HepG2 (cell line): ENCODE measurements at regions not wholly inside any gene's neighbourhood (a gene's known extent, or its start where the extent isn't known, plus 50 kb on each side); places are given as distances from the start of the nearest gene placed in this dataset.

Experiments used
- ATAC-seq: fragments of 200-7000 bp; cut with Tn5 transposase; 3 replicates; pipeline ENCODE4 v1.9.1; 2020; ENCODE audit warnings: mild to moderate bottlenecking, moderate library complexity
- BruUV-seq: library from RNA; stranded (reverse); fragments of 400-500 nt; replicated peaks from 2 replicates; lab custom pipeline; 2021; lab: Mats Ljungman, UMichigan
- CTCF ChIA-PET: fragments of 300-600 bp; formaldehyde crosslinking; extraction: SDS; loops from one replicate; lab custom pipeline; 2021; ENCODE audit warnings: low total read pairs, inconsistent platforms, low intra/inter-chr PET ratio; lab: Yijun Ruan, JAX
- POLR2A ChIA-PET: fragments of 350-600 bp; sonication (Branson Sonifier 250); formaldehyde crosslinking; loops from one replicate; lab custom pipeline; 2020; ENCODE audit warnings: antibody characterized with exemption, inconsistent platforms; lab: Yijun Ruan, JAX
- DNase-seq: peaks from one replicate; pipeline ENCODE4 v3.0.0-alpha.2; 2015; ENCODE audit warnings: low spot score
- FAIRE-seq: peaks from 3 replicates; lab custom pipeline; 2011; peaks lifted over from hg19 to GRCh38; lab: Jason Lieb, UNC
- H2AFZ ChIP-seq: one replicate; pipeline ENCODE4 v1.6.1; 2011; ENCODE audit warnings: low read length, inconsistent platforms
- H3K27ac ChIP-seq: fragments of 300-600 bp; 3 replicates; pipeline ENCODE4 v1.8.0; 2011; ENCODE audit warnings: mixed run types, mild to moderate bottlenecking, mixed read lengths, low read length, inconsistent platforms; ENCODE audit not compliant: insufficient read depth; ENCODE audit errors: extremely low read length
- H3K27me3 ChIP-seq, 2 experiments: fragments of 200-600 bp in 1 of 2; 2 replicates in 1 of 2; 3 replicates in 1 of 2; pipeline versions ENCODE4 v1.6.0 to v1.8.0; 2011; ENCODE audit warnings: low read length in 2 of 2, mild to moderate bottlenecking in 2 of 2, moderate library complexity in 2 of 2, inconsistent platforms in 1 of 2; ENCODE audit not compliant: insufficient read depth in 2 of 2, control insufficient read depth in 1 of 2
- H3K36me3 ChIP-seq, 2 experiments: fragments of 200-600 bp in 1 of 2; replicated peaks in 1 of 2; 2 replicates in 1 of 2; 3 replicates in 1 of 2; pipeline versions ENCODE4 v1.5.1 to v1.8.0; 2011; ENCODE audit warnings: low read length in 2 of 2, inconsistent platforms in 1 of 2; ENCODE audit not compliant: insufficient read depth in 2 of 2, control insufficient read depth in 1 of 2
- H3K4me1 ChIP-seq: 2 replicates; pipeline ENCODE4 v1.5.1; 2012; ENCODE audit warnings: low read length, inconsistent platforms; ENCODE audit not compliant: insufficient read depth
- H3K4me2 ChIP-seq: 2 replicates; pipeline ENCODE4 v1.6.0; 2011; ENCODE audit warnings: low read depth, low read length, inconsistent platforms
- H3K4me3 ChIP-seq, 3 experiments: fragments of 200-600 bp in 1 of 3; sonication (generic), shearing (Covaris generic) in 1 of 3; replicated peaks in 1 of 3; 2 replicates each; pipeline ENCODE4 v1.5.1; 2011 to 2016; ENCODE audit warnings: low read length in 3 of 3, inconsistent platforms in 2 of 3, low read depth in 2 of 3, mild to moderate bottlenecking in 2 of 3, control low read depth in 1 of 3, mixed read lengths in 1 of 3; ENCODE audit not compliant: insufficient read depth in 1 of 3
- H3K79me2 ChIP-seq: one replicate; pipeline ENCODE4 v1.6.1; 2011; ENCODE audit warnings: low read length, inconsistent platforms; ENCODE audit not compliant: insufficient read depth
- H3K9ac ChIP-seq: 2 replicates; pipeline ENCODE4 v1.6.0; 2011; ENCODE audit warnings: mild to moderate bottlenecking, low read depth, low read length, inconsistent platforms; ENCODE audit not compliant: insufficient read depth
- H3K9me3 ChIP-seq: 2 replicates; pipeline ENCODE4 v1.5.1; 2012; ENCODE audit warnings: mild to moderate bottlenecking, low read length
- H4K20me1 ChIP-seq: 2 replicates; pipeline ENCODE4 v1.6.0; 2011; ENCODE audit warnings: inconsistent platforms, mild to moderate bottlenecking, low read length, moderate library complexity; ENCODE audit not compliant: insufficient read depth
- CREB1 ChIP-seq, 2 experiments: fragments of 450-650 bp in 1 of 2; IDR thresholded peaks; 2 replicates each; pipeline ENCODE4 v1.6.1; 2016 to 2017; ENCODE audit warnings: control low read depth in 1 of 2, mild to moderate bottlenecking in 1 of 2, missing compliant biosample characterization in 1 of 2, missing genetic modification characterization in 1 of 2
- EED ChIP-seq: sonication (generic); formaldehyde crosslinking; IDR thresholded peaks from 2 replicates; pipeline ENCODE4 v1.5.0; 2020; ENCODE audit warnings: mild to moderate bottlenecking, missing genetic modification reagents
- FOXA1 ChIP-seq, 2 experiments: fragments of 450-650 bp in 1 of 2; sonication (generic) in 1 of 2; formaldehyde crosslinking in 1 of 2; IDR thresholded peaks; 2 replicates each; pipeline versions ENCODE4 v1.4.0 to v1.6.1; 2016 to 2020; ENCODE audit warnings: missing genetic modification reagents in 1 of 2
- GABPA ChIP-seq, 2 experiments: IDR thresholded peaks; 2 replicates each; pipeline ENCODE4 v1.6.1; 2011 to 2016; ENCODE audit warnings: low read depth in 2 of 2, low read length in 1 of 2, missing biosample characterization in 1 of 2, missing genetic modification characterization in 1 of 2
- PAF1 ChIP-seq: IDR thresholded peaks from 2 replicates; pipeline ENCODE4 v1.6.1; 2016; ENCODE audit warnings: missing genetic modification reagents, missing compliant biosample characterization
- TBX3 ChIP-seq: fragments of 450-650 bp; IDR thresholded peaks from 2 replicates; pipeline ENCODE4 v1.6.1; 2017; ENCODE audit warnings: antibody characterized with exemption, mild to moderate bottlenecking, inconsistent platforms, borderline replicate concordance
- ZNF329 ChIP-seq: sonication (generic); formaldehyde crosslinking; IDR thresholded peaks from 2 replicates; pipeline ENCODE4 v1.9.0; 2021; ENCODE audit warnings: low read depth, mild to moderate bottlenecking, missing genetic modification reagents
- ZNF484 ChIP-seq: sonication (generic); formaldehyde crosslinking; IDR thresholded peaks from 2 replicates; pipeline ENCODE4 v1.5.1; 2020; ENCODE audit warnings: mild to moderate bottlenecking, low read depth, missing genetic modification reagents, borderline replicate concordance
- ZNF563 ChIP-seq: sonication (generic); formaldehyde crosslinking; IDR thresholded peaks from 2 replicates; pipeline ENCODE4 v1.8.0; 2022; ENCODE audit warnings: mild to moderate bottlenecking, moderate library complexity, missing genetic modification reagents
- ZNF567 ChIP-seq: sonication (generic); formaldehyde crosslinking; IDR thresholded peaks from 2 replicates; pipeline ENCODE4 v1.8.1; 2023; ENCODE audit warnings: mild to moderate bottlenecking, missing genetic modification reagents, borderline replicate concordance
- ZNF598 ChIP-seq: sonication (generic); formaldehyde crosslinking; IDR thresholded peaks from 2 replicates; pipeline ENCODE4 v1.5.1; 2020; ENCODE audit warnings: mild to moderate bottlenecking, missing genetic modification reagents, borderline replicate concordance
- WGBS: methylation state at CpG from one replicate; pipeline ENCODE4 v1.1.6; 2017; ENCODE audit warnings: low lambda C conversion rate; 5-methylcytosine and 5-hydroxymethylcytosine counted together
- in situ Hi-C: cut with HindIII; loops from 2 replicates; pipeline ENCODE4 v1.10.0; 2017; ENCODE audit warnings: low pct_unique_long_range_greater_than_20kb; ENCODE audit not compliant: extremely low pct_ligation_motif_present
- intact Hi-C: fragments of 100-400 bp; cut with micrococcal nuclease; formaldehyde crosslinking; loops from one replicate; pipeline ENCODE4 v1.10.0; 2022; ENCODE audit not compliant: unreplicated experiment
- TF ChIP-seq, protein P1 (sequence below): sonication (generic); formaldehyde crosslinking; IDR thresholded peaks from 2 replicates; pipeline ENCODE4 v1.5.1; 2020; ENCODE audit warnings: mild to moderate bottlenecking, missing genetic modification reagents, borderline replicate concordance
- TF ChIP-seq, protein P2 (sequence below): sonication (generic); formaldehyde crosslinking; IDR thresholded peaks from 2 replicates; pipeline ENCODE4 v1.4.0; 2020; ENCODE audit warnings: missing genetic modification reagents
- TF ChIP-seq, protein P3 (sequence below): sonication (generic); formaldehyde crosslinking; IDR thresholded peaks from 2 replicates; pipeline ENCODE4 v1.5.0; 2020; ENCODE audit warnings: mild to moderate bottlenecking, missing genetic modification reagents

DNA sequence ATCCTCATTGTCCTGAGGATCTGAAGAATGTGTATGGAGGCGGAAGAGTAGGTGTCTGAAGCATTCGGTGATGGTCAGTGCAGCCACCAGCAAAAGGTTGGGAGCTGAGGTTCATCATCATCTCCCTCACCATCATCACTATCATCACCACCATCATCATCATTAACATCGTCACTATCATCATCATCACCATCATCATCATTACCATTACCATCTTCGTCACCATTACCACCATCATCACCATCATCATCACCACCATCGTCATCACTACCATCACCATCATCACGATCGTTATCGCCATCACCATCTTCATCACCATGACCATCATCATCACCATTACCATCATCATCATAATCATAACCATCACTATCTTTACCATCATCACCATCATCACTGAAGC, 90.8 kb upstream of the TMEM132D start (continued):
- TF ChIP-seq, protein P1, sequence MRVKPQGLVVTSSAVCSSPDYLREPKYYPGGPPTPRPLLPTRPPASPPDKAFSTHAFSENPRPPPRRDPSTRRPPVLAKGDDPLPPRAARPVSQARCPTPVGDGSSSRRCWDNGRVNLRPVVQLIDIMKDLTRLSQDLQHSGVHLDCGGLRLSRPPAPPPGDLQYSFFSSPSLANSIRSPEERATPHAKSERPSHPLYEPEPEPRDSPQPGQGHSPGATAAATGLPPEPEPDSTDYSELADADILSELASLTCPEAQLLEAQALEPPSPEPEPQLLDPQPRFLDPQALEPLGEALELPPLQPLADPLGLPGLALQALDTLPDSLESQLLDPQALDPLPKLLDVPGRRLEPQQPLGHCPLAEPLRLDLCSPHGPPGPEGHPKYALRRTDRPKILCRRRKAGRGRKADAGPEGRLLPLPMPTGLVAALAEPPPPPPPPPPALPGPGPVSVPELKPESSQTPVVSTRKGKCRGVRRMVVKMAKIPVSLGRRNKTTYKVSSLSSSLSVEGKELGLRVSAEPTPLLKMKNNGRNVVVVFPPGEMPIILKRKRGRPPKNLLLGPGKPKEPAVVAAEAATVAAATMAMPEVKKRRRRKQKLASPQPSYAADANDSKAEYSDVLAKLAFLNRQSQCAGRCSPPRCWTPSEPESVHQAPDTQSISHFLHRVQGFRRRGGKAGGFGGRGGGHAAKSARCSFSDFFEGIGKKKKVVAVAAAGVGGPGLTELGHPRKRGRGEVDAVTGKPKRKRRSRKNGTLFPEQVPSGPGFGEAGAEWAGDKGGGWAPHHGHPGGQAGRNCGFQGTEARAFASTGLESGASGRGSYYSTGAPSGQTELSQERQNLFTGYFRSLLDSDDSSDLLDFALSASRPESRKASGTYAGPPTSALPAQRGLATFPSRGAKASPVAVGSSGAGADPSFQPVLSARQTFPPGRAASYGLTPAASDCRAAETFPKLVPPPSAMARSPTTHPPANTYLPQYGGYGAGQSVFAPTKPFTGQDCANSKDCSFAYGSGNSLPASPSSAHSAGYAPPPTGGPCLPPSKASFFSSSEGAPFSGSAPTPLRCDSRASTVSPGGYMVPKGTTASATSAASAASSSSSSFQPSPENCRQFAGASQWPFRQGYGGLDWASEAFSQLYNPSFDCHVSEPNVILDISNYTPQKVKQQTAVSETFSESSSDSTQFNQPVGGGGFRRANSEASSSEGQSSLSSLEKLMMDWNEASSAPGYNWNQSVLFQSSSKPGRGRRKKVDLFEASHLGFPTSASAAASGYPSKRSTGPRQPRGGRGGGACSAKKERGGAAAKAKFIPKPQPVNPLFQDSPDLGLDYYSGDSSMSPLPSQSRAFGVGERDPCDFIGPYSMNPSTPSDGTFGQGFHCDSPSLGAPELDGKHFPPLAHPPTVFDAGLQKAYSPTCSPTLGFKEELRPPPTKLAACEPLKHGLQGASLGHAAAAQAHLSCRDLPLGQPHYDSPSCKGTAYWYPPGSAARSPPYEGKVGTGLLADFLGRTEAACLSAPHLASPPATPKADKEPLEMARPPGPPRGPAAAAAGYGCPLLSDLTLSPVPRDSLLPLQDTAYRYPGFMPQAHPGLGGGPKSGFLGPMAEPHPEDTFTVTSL (CRISPR knock-in tag), result no peak
- TF ChIP-seq EED (no peak), ZNF567 (CRISPR knock-in tag) (no peak), ZNF484 (CRISPR knock-in tag) (no peak), ZNF329 (CRISPR knock-in tag) (no peak), CREB1 (IDR thresholded peaks at IDR 0.05) (peak; percentile 98), CREB1 (CRISPR knock-in tag; IDR thresholded peaks at IDR 0.05) (no peak)

DNA sequence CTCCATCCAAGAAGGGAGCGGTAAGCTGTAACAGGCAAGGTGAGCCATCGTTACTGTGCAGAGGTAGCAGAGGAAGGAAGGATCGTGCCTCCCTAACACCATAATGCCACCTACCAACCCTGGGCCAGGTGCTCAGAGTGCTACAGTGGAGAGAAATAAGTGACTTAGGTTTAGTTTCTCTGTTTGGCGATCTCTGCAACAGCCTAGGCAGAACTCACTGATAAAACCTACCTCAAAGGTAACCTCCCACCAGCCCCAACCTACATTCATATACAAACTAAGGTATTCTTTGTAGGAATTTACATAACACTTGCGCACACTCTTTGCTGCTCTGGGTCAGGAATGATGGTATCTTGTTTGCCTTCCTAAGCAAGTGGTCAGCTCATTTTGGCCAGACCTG, 93.4 kb upstream of the TMEM132D start:
- Histone ChIP-seq H4K20me1 (no peaks in the 10 kb centered on the region), H3K27me3 (no peaks in the 10 kb centered on the region), H3K36me3 (no peaks in the 10 kb centered on the region), H2AFZ (no peak overlapping the region), H3K4me3 (no peak overlapping the region), H3K9me3 (no peaks in the 10 kb centered on the region), H3K4me1 (no peaks in the 10 kb centered on the region), H3K4me2 (no peak overlapping the region), H3K9ac (no peak overlapping the region), H3K27ac (no peak overlapping the region), H3K79me2 (no peaks in the 10 kb centered on the region)
- ChIA-PET POLR2A (no interaction called here), CTCF (no interaction called here)
- BruUV-seq, result no TSS peak
- in situ Hi-C loops (no loop called here), intact Hi-C loops (no loop called here)
- ATAC-seq (no peak), FAIRE-seq (no peak), DNase-seq (no peak)
- 48% methylated on average over 3 of the region's 5 CpGs for WGBS
- TF ChIP-seq GABPA (IDR thresholded peaks at IDR 0.05; ENCODE audit: low read depth, low read length) (no peak), GABPA (CRISPR knock-in tag; IDR thresholded peaks at IDR 0.05; ENCODE audit: low read depth) (no peak), ZNF563 (CRISPR knock-in tag) (no peak), TBX3 (no peak), FOXA1 (IDR thresholded peaks at IDR 0.05) (no peak), FOXA1 (CRISPR knock-in tag; IDR thresholded peaks at IDR 0.05) (no peak), ZNF598 (CRISPR knock-in tag) (no peak), PAF1 (CRISPR knock-in tag) (no peak)
- TF ChIP-seq, protein P2, sequence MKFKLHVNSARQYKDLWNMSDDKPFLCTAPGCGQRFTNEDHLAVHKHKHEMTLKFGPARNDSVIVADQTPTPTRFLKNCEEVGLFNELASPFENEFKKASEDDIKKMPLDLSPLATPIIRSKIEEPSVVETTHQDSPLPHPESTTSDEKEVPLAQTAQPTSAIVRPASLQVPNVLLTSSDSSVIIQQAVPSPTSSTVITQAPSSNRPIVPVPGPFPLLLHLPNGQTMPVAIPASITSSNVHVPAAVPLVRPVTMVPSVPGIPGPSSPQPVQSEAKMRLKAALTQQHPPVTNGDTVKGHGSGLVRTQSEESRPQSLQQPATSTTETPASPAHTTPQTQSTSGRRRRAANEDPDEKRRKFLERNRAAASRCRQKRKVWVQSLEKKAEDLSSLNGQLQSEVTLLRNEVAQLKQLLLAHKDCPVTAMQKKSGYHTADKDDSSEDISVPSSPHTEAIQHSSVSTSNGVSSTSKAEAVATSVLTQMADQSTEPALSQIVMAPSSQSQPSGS (CRISPR knock-in tag), result no peak
- TF ChIP-seq, protein P3, sequence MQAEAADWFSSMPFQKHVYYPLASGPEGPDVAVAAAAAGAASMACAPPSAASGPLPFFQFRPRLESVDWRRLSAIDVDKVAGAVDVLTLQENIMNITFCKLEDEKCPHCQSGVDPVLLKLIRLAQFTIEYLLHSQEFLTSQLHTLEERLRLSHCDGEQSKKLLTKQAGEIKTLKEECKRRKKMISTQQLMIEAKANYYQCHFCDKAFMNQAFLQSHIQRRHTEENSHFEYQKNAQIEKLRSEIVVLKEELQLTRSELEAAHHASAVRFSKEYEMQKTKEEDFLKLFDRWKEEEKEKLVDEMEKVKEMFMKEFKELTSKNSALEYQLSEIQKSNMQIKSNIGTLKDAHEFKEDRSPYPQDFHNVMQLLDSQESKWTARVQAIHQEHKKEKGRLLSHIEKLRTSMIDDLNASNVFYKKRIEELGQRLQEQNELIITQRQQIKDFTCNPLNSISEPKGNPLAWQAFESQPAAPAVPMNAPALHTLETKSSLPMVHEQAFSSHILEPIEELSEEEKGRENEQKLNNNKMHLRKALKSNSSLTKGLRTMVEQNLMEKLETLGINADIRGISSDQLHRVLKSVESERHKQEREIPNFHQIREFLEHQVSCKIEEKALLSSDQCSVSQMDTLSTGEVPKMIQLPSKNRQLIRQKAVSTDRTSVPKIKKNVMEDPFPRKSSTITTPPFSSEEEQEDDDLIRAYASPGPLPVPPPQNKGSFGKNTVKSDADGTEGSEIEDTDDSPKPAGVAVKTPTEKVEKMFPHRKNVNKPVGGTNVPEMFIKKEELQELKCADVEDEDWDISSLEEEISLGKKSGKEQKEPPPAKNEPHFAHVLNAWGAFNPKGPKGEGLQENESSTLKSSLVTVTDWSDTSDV (CRISPR knock-in tag), result no peak
